ENCODE measurements at regions not wholly inside any gene's neighbourhood (a gene's known extent, or its start where the extent isn't known, plus 50 kb on each side); places are given as distances from the start of the nearest gene placed in this dataset.

DNA sequence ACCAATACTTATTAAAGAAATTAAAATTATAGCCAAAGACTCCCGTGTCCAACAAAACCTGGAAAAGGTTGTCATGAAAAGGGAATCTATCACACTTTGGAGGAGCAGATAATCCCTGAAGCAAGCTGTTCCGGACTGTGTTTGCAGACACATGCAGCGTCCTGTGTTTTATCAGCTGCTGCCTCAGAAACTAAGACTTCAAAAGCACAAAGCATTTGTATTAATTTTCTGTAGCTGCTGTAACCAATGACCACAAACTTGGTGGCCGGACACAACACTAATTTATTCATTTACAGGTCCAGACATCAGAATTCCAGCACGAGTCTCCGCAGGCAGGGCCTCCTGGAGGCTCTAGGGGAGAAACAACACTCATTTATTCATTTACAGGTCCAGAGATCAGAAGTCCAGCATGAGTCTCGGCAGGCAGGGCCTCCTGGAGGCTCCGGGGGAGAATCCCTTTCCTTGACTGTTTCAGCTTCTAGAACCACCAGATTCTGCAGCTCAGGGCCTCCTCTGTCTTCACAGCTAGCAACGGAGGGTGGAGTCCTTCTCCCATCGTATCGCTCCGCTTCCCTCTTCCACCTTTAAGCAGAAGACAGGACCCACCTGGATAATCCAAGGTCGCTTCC lies 465.3 kb downstream of the BRD1 start:
- peak in 1 of 10 donors; percentile 8 for DNase-seq

GRCh38 chr22:49361164-49361563 lies 466.5 kb downstream of the BRD1 start:
- no peak for DNase-seq
- intact Hi-C loops (cut with DNase I): no loop called here

More for the DNA sequence above, 465.3 kb downstream of the BRD1 start:
- intact Hi-C loops (cut with DNase I): no loop called here

- intact Hi-C loops (cut with DNase I): no loop called here
- no peak for DNase-seq
Observed at GRCh38 chr22:49360746-49361145, 466.9 kb downstream of the BRD1 start.

DNA sequence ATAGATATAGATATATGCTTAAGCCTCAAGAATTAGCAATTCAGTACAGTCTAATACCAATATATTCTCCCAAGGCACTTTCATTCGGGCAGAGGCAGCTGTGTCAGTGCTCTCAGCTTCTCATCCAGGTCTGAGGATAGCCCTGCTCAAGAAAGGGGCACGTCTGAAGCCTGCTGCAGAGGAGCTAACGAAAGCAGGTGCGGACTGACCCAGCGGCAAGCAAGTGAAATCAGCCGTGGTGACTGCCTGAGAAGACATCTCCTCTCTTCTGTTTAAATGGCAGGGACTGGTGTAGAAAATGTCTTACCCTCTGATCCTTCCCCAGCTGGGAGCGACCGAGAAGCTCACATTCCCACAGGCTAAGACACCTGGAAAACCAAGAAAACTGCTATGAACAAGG lies 468.6 kb downstream of the BRD1 start:
- intact Hi-C loops (cut with DNase I): no loop called here
- peak in 1 of 10 donors; percentile 25 for DNase-seq

DNA sequence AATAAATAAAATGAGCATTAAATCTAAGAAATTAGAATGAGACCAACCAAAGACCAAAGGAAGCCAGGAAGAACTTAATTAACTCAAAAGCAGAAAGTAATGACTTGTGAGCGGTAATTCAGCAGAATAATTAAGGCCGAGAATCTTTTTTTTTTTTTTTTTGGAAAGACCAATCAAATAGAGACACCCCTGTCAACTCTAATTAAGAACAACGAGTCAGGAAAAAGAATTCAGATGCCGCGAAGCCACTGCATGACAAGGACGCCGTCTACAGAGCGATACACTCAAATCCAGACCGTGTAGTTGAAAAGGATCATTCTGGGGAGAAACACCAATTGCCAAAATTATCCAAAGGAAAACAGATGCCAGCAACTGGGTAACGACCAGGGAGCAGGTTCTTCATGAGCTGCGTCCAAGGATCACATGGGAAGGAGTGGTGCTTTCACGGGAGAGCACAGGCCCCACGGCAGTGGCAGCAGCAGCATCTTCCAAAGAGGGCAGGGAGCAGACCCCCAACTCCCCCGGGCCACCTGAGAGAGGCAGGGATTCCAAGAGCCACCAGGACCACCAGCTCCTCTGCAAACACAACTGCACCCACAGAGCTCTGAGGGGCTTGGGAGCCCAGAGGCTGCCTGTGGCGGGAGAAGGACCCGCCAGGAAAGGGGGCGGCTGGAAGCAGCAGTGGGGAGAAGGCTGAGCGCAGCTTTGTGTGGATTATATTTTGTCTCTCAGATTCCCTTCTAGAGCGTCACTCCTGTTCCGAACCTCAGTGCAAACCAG lies 469.8 kb downstream of the BRD1 start:
- DNase-seq: peak in 3 of 10 donors; percentile 3 to 51 (median 50)
- intact Hi-C loops (cut with DNase I): no loop called here

DNA sequence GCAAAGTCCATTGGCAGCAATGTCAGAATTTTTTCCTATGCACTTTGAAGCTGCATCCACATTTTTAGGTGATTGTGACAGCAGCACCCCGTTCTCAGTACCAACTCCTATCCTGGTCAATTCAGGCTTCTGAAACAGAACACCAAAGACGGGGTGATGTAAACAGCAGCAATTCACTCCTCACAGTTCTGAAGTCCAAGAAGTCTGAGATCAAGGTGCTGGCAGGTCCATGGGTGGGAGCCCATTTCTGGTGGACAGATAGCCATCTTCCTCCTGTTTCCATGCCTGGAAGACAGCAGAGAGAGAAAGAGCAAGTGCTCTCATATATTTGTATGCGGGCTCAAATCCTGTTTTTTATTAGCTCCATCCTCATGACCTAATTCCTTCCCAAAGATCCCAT lies 471.2 kb downstream of the BRD1 start:
- DNase-seq: peak in 1 of 10 donors; percentile 4
- intact Hi-C loops (cut with DNase I): no loop called here

DNA sequence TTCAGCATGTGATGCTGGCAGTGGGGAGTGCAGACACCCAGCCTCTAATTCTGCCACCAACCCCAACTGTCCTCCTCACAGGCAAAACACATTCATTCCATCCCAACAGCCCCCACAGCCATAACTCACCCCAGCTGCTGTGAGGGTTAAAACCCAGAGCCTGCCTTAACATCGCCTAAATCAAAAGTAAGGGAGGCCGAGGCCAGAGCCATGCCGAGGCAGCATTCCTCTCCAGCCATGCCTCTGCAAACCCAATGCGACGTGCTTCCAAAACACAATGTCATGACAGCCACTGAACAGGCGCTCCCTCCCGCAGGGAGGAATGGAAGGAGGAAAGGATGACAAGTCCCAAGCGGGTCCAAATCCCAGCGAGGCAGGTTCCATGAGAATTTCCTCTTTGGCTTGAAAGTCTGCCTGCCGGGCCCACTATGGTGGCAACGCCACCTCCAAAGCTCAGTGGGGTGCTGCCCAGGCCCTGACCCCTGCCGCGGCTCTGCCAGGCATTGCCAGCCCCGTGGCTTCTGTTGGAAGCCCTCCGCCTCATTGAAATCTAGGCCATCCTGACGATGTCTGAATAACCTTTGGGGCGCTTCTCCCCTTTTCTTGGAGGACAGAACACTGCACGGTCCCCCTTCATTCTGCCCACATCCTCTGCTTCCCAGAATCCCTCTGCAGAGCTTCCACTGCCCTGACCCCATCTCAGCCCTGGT lies 472.3 kb downstream of the BRD1 start:
- intact Hi-C loops (cut with DNase I): no loop called here
- peak in 3 of 10 donors; percentile 11 to 54 (median 32) for DNase-seq

GRCh38 chr22:49354516-49355210 lies 473.0 kb downstream of the BRD1 start:
- DNase-seq: peak in 2 of 10 donors; percentile 4 to 30
- intact Hi-C loops (cut with DNase I): no loop called here

- DNase-seq: peak in 4 of 10 donors; percentile 8 to 60 (median 38)
- intact Hi-C loops (cut with DNase I): no loop called here
Observed at GRCh38 chr22:49353235-49353634, 474.4 kb downstream of the BRD1 start.

DNA sequence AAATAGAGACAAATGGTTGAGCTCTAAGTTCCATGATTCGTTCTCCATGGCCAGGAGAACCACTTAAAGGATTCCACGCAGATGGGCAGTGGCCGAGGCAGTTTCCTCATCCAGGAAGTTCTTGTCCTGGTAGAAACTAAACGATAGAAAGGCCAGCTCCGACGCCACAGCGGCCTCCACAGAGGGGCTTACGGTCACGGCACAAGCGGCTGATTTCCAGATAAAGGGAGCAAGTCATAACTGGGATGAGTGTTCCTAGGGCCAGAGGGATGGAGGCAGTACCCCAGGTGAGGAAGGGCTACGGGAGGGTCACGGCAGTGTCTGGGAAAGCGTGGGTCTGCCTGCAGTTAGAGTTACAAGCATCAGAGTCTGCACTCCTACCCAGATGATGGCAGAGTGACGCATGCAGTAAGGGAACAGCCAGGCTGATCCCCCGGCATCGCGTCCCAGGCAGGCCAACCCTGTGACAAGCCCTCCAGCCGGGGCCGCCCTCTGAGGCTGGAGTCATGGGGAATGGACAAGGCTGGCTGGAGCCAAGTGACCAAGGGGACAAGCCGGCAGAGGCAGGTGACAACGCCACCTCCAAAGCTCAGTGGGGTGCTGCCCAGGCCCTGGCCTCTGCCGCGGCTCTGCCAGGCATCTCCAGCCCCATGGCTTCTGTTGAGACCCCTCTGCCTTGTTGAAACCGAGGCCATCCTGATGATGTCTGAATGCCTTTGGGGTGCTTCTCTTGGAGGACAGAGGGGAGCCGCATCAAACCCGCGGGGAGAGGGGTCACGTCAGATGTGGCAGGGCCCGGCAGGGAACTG lies 475.1 kb downstream of the BRD1 start:
- intact Hi-C loops (cut with DNase I): no loop called here
- peak in 4 of 10 donors; percentile 7 to 80 (median 68) for DNase-seq

GRCh38 chr22:49351761-49352227 lies 475.9 kb downstream of the BRD1 start:
- intact Hi-C loops (cut with DNase I): no loop called here
- peak in 4 of 10 donors; percentile 11 to 64 (median 40) for DNase-seq

GRCh38 chr22:49350441-49351121 lies 477.1 kb downstream of the BRD1 start:
- peak in 3 of 10 donors; percentile 51 to 80 (median 59) for DNase-seq
- intact Hi-C loops (cut with DNase I): no loop called here

DNA sequence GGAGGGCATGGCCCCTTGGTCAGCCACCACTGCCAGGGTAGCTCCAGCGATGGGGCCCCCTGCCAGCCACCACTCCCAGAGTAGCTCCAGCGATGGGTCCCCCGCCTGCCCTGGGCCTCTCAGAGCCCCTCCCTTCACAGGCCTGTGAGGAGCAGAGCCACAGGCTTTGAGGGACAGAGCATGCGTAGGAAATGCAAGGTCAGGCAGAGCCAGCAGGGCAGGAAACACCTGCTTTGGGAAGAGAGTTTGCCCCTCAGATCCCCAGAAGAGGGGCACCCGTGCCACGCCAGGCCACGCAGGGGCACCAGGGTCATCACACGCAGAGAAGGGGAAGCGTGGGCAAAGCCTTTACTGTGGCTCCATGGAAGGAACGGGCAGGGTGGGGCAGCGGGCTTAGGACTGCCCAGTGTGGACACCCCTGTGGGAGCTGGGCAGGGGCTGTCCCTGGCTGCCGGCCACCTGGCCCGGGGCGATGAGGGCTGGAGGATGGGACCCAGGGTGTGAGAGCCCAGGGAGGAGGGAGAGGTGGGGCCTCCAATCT lies 477.8 kb downstream of the BRD1 start:
- DNase-seq: peak in 4 of 10 donors; percentile 16 to 68 (median 62)
- intact Hi-C loops (cut with DNase I): no loop called here

- intact Hi-C loops (cut with DNase I): no loop called here
- peak in 5 of 10 donors; percentile 4 to 79 (median 42) for DNase-seq
Observed at GRCh38 chr22:49349181-49349835, 478.4 kb downstream of the BRD1 start.

- intact Hi-C loops (cut with DNase I): no loop called here
- peak in 4 of 10 donors; percentile 1 to 64 (median 48) for DNase-seq
Observed at GRCh38 chr22:49348631-49349030, 479.0 kb downstream of the BRD1 start.

DNA sequence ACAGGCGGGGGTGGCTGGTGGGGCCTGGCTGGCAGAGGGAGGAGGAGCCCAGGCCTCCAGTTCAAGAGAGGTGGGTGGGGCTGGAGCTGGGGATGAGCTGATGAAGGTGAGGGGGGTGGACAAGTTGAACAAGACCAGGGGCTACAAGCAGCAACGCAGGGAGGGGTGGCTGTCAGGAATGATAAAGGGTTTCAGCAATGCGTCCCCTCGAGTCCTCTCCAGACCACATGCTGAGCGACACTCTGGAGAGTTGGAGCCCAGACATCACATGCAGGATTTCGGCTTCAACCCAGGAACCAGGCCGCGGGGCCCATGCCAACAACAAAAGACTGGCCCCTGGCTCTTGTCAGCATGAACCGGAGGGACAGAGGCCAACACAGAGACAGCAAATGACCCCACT lies 480.3 kb downstream of the BRD1 start:
- intact Hi-C loops (cut with DNase I): no loop called here

DNA sequence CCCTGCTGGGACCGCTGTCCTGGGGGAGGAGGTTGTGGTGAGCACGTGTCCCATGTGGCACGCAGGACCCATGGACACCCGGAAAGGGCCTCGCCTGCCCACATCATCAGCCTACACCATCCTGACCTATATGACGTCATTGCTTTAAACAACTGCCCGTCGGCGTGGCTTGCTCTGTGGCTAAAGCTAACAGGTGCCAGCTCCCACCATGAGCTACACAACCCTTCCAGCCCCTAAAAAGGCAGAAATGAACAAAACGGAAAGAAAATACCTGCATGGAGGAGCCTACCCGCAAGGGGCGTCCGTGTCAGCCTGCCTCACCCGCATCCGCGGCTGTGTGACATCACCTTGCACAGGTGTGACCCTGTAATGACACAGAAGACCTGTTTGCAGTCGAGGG lies 481.8 kb downstream of the BRD1 start:
- intact Hi-C loops (cut with DNase I): no loop called here
- DNase-seq: peak in 3 of 10 donors; percentile 9 to 63 (median 36)

More for the DNA sequence above, 480.3 kb downstream of the BRD1 start:
- peak in 3 of 10 donors; percentile 15 to 76 (median 54) for DNase-seq

GRCh38 chr22:49344656-49345055 lies 483.0 kb downstream of the BRD1 start:
- intact Hi-C loops (cut with DNase I): no loop called here
- DNase-seq: peak in 2 of 10 donors; percentile 2 to 31

Data from posterior cingulate gyrus (tissue), 11 donors.